Stimulated activated CD4-positive, alpha-beta T cell treated with anti-CD3 and anti-CD28 coated beads, Interleukin-4, amount 100 ng/mL, for 4 hours (primary cell): ENCODE measurements at regions not wholly inside any gene's neighbourhood (a gene's known extent, or its start where the extent isn't known, plus 50 kb on each side); places are given as distances from the start of the nearest gene placed in this dataset.
A peak's percentile ranks its signal among the peaks of the same experiment; 100 is the strongest.
"Not testable (repeated sequence)": the region's sequence is repeated elsewhere in the genome, so short reads cannot be mapped to it uniquely, and the experiment has no call there.

Experiments
- DNase-seq, 2 experiments: peaks; one replicate each; pipeline ENCODE4 v3.0.0-alpha.2; 2020

- DNase-seq = not testable (repeated sequence)
Measured at GRCh38 chr1:91207691-91208090, 185.9 kb upstream of the ZNF644 start.

GRCh38 chr1:91204150-91204549, 182.3 kb upstream of the ZNF644 start:
- not testable (repeated sequence) for DNase-seq

- no peak for DNase-seq
Measured at GRCh38 chr1:91201694-91202093, 179.9 kb upstream of the ZNF644 start.

- no peak for DNase-seq
Measured at GRCh38 chr1:91201176-91201575, 179.3 kb upstream of the ZNF644 start.

- DNase-seq = no peak
Measured at GRCh38 chr1:91200675-91201074, 178.8 kb upstream of the ZNF644 start.

GRCh38 chr1:91199988-91200387, 178.2 kb upstream of the ZNF644 start:
- no peak for DNase-seq

GRCh38 chr1:91190996-91191395, 169.2 kb upstream of the ZNF644 start:
- no peak for DNase-seq

GRCh38 chr1:91189096-91189495, 167.3 kb upstream of the ZNF644 start:
- no peak for DNase-seq

- DNase-seq = not testable (repeated sequence)
Measured at GRCh38 chr1:91182807-91183206, 161.0 kb upstream of the ZNF644 start.

GRCh38 chr1:91176250-91176649, 154.4 kb upstream of the ZNF644 start:
- DNase-seq = no peak

GRCh38 chr1:91174734-91175133, 152.9 kb upstream of the ZNF644 start:
- DNase-seq = no peak

- no peak for DNase-seq
Measured at GRCh38 chr1:91173346-91173890, 151.6 kb upstream of the ZNF644 start.

- no peak for DNase-seq
Measured at GRCh38 chr1:91172541-91172940, 150.7 kb upstream of the ZNF644 start.

- no peak for DNase-seq
Measured at GRCh38 chr1:91171898-91172297, 150.1 kb upstream of the ZNF644 start.

GRCh38 chr1:91170571-91170970, 148.7 kb upstream of the ZNF644 start:
- no peak for DNase-seq

- peak in 1 of 2 experiments; percentile 7 for DNase-seq
Measured at GRCh38 chr1:91166106-91166712, 144.4 kb upstream of the ZNF644 start.

- DNase-seq = peak; percentile 40 to 67
Measured at GRCh38 chr1:91165033-91165654, 143.3 kb upstream of the ZNF644 start.

- DNase-seq = no peak
Measured at GRCh38 chr1:91162613-91163012, 140.8 kb upstream of the ZNF644 start.

GRCh38 chr1:91161749-91162148, 139.9 kb upstream of the ZNF644 start:
- DNase-seq = no peak

- no peak for DNase-seq
Measured at GRCh38 chr1:91161166-91161565, 139.3 kb upstream of the ZNF644 start.

- DNase-seq = no peak
Measured at GRCh38 chr1:91160363-91161075, 138.7 kb upstream of the ZNF644 start.

GRCh38 chr1:91153341-91153740, 131.5 kb upstream of the ZNF644 start:
- no peak for DNase-seq

GRCh38 chr1:91152331-91152730, 130.5 kb upstream of the ZNF644 start:
- no peak for DNase-seq

GRCh38 chr1:91151702-91152101, 129.9 kb upstream of the ZNF644 start:
- DNase-seq = no peak
